ENCODE measurements at regions not wholly inside any gene's neighbourhood (a gene's known extent, or its start where the extent isn't known, plus 50 kb on each side); places are given as distances from the start of the nearest gene placed in this dataset.

DNA sequence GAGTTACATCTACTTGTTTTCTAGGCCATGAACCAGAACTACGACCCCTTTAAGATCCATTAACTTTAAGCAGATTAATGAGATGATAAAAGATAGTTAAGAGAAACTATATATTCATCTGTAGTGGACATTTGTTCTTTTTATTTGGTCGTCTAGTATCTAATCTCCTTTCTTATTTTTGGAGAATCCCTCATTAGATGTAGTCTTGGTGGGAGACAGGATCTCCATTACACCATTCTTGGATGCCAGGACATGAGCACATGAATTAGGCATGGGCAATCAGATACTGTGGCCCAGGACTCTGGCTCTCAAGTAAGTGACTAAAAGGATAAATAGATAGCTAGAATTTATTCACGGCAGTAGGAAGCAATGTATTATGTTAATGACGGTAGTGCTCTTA is 245.0 kb downstream of the ATP23 start:
- Histone ChIP-seq H3K4me1 (peaks cover 0 to 5% (median 0%) of the 10 kb centered on the region in 10 experiments; a peak in 1 of 20 replicates), H3K9me3 (replicated peaks in 1 of 11) (peaks cover 31 to 73% (median 36%) of the 10 kb centered on the region in 11 experiments), H3K4me3 (peak overlapping the region in 1 of 10 experiments; percentile 16; a peak in 1 of 20 replicates), H3K36me3 (peaks cover 0 to 4% (median 0%) of the 10 kb centered on the region in 11 experiments; a peak in 1 of 22 replicates), H4K20me1 (no peaks in the 10 kb centered on the region), H3K4me2 (no peak overlapping the region), H3K27me3 (no peaks in the 10 kb centered on the region), H3K27ac (peak overlapping the region in 1 of 11 experiments; percentile 22; a peak in 1 of 22 replicates), H3K9ac (no peak overlapping the region)
- TF ChIP-seq Cebpa-rat (IDR thresholded peaks at IDR 0.05): no peak

DNA sequence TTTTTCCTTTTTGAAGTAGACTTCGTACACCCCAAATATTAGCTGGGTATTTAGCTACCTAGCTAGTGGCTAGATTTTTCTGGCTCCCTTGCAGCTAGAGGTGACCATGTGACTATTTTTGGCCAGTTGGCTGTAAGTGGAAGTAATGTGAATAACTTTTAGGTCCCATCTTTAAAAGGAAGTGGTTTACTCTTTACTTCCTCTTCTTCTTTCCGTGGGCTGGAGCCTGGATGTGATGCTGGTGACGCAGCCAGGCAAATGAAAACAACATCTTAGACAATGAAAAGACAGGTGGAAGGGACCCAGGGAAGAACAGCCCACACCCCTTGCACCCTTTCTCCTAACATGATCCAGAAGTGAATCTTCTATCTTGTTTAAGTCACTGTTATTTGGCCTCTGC is 245.5 kb downstream of the ATP23 start:
- Histone ChIP-seq H3K4me1 (peaks cover 0 to 5% (median 0%) of the 10 kb centered on the region in 10 experiments; a peak in 1 of 20 replicates), H3K36me3 (peaks cover 0 to 4% (median 0%) of the 10 kb centered on the region in 11 experiments; a peak in 1 of 22 replicates), H3K9me3 (replicated peaks in 1 of 11) (peaks cover 31 to 78% (median 36%) of the 10 kb centered on the region in 11 experiments), H3K9ac (no peak overlapping the region), H3K27ac (peak overlapping the region in 1 of 11 experiments; percentile 22; a peak in 1 of 22 replicates), H3K4me2 (no peak overlapping the region), H3K4me3 (peak overlapping the region in 1 of 10 experiments; percentile 16; a peak in 2 of 20 replicates), H3K27me3 (no peaks in the 10 kb centered on the region), H4K20me1 (no peaks in the 10 kb centered on the region)
- TF ChIP-seq Cebpa-rat (IDR thresholded peaks at IDR 0.05): no peak

DNA sequence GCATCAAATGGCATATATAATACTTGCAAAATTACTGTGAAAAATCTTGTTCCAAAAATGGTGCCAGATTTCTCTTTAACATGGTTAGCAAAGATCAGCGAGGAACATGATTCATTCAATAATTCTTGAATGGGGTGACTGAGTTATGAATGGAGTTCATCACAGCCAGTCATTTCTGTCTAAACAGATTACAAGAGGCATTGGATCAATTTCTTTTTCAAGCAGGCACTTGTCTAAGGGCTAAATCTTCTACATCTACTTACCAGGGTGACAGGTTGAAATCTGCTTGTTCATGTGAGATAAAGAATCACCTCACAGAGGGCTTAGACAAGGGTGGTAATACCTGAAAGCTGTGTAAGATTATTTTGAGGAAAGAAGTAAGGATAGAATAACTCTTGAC is 247.7 kb downstream of the ATP23 start:
- no peak overlapping the region for H3K4me3 ChIP-seq
- no peak overlapping the region for H3K27ac ChIP-seq
- H3K4me1 ChIP-seq: peaks cover 0 to 5% (median 0%) of the 10 kb centered on the region in 10 experiments; a peak in 1 of 20 replicates

DNA sequence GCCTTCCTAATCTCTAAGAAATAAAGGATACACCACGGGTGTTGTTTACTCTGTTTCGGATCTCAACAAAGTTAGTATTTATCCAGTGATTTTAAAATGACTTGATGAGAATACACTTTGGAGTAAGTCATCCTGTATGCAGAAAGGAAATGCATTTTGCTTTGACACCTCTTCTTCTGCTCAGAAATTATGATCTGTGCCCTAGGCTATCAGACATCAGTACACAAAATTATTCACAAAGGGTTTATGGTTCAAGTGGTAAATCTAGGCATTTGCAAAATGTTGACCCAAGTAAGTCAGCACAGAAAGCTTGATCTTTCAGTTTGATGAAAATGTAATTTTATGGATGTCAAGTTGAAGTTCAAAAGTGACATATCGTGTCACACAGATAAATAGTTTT is 248.5 kb downstream of the ATP23 start:
- H3K27me3 ChIP-seq: no peaks in the 10 kb centered on the region
- no peak overlapping the region for H3K9ac ChIP-seq
- H3K4me1 ChIP-seq: peaks cover 0 to 5% (median 0%) of the 10 kb centered on the region in 10 experiments; a peak in 1 of 20 replicates
- no peak for TF ChIP-seq Cebpa-rat (IDR thresholded peaks at IDR 0.05)
- H3K36me3 ChIP-seq: peaks cover 0 to 4% (median 0%) of the 10 kb centered on the region in 11 experiments; a peak in 1 of 22 replicates
- no peaks in the 10 kb centered on the region for H4K20me1 ChIP-seq
- H3K4me3 ChIP-seq: no peak overlapping the region
- peaks cover 28 to 68% (median 39%) of the 10 kb centered on the region in 11 experiments for H3K9me3 ChIP-seq (replicated peaks in 1 of 11)
- H3K27ac ChIP-seq: no peak overlapping the region
- H3K4me2 ChIP-seq: no peak overlapping the region

More for the DNA sequence above, 247.7 kb downstream of the ATP23 start:
- no peak for TF ChIP-seq Cebpa-rat (IDR thresholded peaks at IDR 0.05)
- Histone ChIP-seq H3K9ac (no peak overlapping the region), H3K36me3 (peaks cover 0 to 4% (median 0%) of the 10 kb centered on the region in 11 experiments; a peak in 1 of 22 replicates), H3K4me2 (no peak overlapping the region), H3K9me3 (replicated peaks in 1 of 11) (peaks cover 32 to 69% (median 38%) of the 10 kb centered on the region in 11 experiments), H3K27me3 (no peaks in the 10 kb centered on the region), H4K20me1 (no peaks in the 10 kb centered on the region)

DNA sequence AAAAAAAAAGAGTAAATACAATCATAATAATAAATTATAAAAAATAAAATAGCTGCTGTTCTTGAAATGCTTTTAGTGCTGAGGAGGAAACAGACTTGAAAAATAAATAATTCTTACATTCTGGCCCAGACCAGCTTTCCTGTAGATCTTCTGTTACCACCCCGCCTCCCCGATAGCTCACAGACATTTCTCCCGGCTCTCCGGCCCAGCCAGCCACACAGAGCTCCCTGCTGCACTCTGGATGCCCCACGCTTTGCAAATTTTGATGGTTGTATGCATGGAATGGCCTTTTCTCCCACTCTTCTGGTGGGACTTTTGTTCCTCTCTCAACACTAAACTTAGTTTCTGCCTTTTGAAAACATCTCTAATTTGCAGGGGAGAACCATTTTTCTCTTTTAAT is 249.3 kb downstream of the ATP23 start:
- H3K36me3 ChIP-seq: peaks cover 0 to 4% (median 0%) of the 10 kb centered on the region in 11 experiments; a peak in 1 of 22 replicates
- H3K27me3 ChIP-seq: no peaks in the 10 kb centered on the region
- no peak overlapping the region for H3K4me2 ChIP-seq
- H3K27ac ChIP-seq: no peak overlapping the region
- H4K20me1 ChIP-seq: no peaks in the 10 kb centered on the region
- H3K4me1 ChIP-seq: peaks cover 0 to 5% (median 0%) of the 10 kb centered on the region in 10 experiments; a peak in 1 of 20 replicates
- no peak for TF ChIP-seq Cebpa-rat (IDR thresholded peaks at IDR 0.05)
- peaks cover 20 to 68% (median 39%) of the 10 kb centered on the region in 11 experiments for H3K9me3 ChIP-seq (replicated peaks in 1 of 11)
- no peak overlapping the region for H3K9ac ChIP-seq
- H3K4me3 ChIP-seq: no peak overlapping the region

DNA sequence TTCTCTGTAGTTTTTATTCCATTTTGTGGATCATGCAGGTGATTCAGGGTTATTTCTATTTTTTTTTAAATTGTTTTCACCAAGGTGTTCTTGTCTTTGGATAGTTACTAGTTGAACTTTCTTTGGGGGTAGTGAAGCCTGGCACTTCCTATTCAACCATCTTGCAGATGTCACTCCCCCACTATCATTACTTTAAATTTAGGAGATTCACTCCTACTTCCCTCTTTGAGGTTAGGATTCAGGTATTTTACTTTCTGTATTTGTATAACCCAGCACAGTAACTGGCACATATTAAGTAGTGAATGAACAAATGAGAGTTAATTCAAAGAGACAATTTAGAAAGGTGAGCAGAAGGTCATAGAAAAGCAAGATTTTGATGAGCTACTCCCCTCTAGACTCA is 255.6 kb downstream of the ATP23 start:
- no peak overlapping the region for H3K4me2 ChIP-seq
- TF ChIP-seq Cebpa-rat (IDR thresholded peaks at IDR 0.05): no peak
- no peak overlapping the region for H3K9ac ChIP-seq
- peaks cover 0 to 2% (median under 1%) of the 10 kb centered on the region in 10 experiments; a peak in 8 of 20 replicates for H3K4me1 ChIP-seq
- no peak overlapping the region for H3K27ac ChIP-seq
- no peaks in the 10 kb centered on the region for H3K27me3 ChIP-seq
- peaks cover 16 to 45% (median 25%) of the 10 kb centered on the region in 11 experiments; a peak in 18 of 22 replicates for H3K9me3 ChIP-seq (replicated peaks in 1 of 11)
- no peak overlapping the region for H3K4me3 ChIP-seq
- no peaks in the 10 kb centered on the region for H4K20me1 ChIP-seq
- no peaks in the 10 kb centered on the region for H3K36me3 ChIP-seq

DNA sequence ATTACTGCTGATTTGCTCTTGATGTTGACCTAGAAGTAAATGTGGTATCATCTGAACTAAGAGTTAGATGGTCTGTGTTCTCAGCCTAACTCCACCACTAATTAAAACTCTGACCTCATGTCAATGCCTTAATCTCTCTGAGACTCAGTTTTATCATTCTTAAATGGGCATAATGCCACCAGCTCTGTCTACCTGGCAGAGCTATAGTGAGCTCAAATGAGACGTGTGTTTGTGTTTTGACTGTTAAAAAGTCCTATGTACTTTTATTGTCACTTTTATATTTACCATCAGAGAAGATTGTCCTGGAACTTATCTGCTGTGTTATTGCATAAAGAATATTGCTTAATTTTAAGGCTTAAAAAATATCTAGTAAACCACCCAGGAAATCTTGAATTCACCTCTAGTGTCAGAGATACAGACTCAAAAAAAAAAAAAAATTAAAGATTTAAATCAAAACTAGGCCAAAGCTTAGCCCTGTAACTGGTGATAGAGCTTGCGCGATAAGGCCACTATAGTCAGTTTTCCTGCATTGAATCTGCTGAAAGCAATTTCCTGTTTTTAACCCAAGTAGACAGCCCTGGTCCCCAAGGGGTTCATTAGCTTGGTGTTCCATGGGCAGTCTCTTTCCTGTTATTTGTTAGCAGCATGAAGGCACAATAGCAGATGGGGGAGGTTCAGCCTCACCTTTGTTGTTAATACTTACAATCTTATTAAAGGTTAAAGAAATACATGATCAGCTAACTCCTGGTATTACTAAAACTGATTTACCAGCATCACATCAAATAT is 261.8 kb downstream of the ATP23 start:
- no peaks in the 10 kb centered on the region for H3K27me3 ChIP-seq
- peak overlapping the region in 3 of 10 experiments; percentile 3 to 36 (median 12); a peak in 2 of 20 replicates for H3K4me3 ChIP-seq
- no peaks in the 10 kb centered on the region for H3K36me3 ChIP-seq
- no peaks in the 10 kb centered on the region for H4K20me1 ChIP-seq
- peak overlapping the region in 5 of 11 experiments; percentile 8 to 32 (median 14); a peak in 6 of 22 replicates for H3K9ac ChIP-seq
- H3K4me1 ChIP-seq: peaks cover 18 to 30% (median 27%) of the 10 kb centered on the region in 10 experiments
- no peak for TF ChIP-seq Cebpa-rat (IDR thresholded peaks at IDR 0.05)
- peak overlapping the region in 8 of 11 experiments; percentile 12 to 73 (median 64); a peak in 14 of 22 replicates for H3K27ac ChIP-seq
- peak overlapping the region; percentile 24 to 80 (median 58); a peak in 21 of 22 replicates for H3K4me2 ChIP-seq
- H3K9me3 ChIP-seq (replicated peaks in 1 of 11): peaks cover 0 to 20% (median 8%) of the 10 kb centered on the region in 11 experiments; a peak in 10 of 22 replicates

DNA sequence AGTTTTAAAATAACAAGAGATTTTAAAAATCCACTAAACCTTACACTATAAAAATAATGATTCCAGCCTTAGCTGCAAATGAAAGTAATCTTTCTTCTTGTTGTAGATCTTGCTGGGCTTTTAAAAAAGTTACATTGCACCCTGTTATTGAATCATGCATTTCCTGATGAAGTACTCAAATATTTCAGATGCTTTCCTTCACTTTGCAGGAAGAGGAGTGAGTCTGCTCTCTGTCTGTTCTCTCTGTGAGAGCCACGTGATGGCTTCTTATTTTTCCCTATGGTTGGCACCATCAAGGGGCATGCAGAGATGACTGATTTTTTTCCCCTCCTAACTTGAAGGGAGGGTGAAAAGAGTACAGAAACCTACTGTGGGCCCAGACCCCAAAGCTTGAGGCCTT is 262.7 kb downstream of the ATP23 start:
- Histone ChIP-seq H3K27me3 (no peaks in the 10 kb centered on the region), H4K20me1 (no peaks in the 10 kb centered on the region), H3K36me3 (no peaks in the 10 kb centered on the region), H3K9me3 (replicated peaks in 1 of 11) (peaks cover 0 to 20% (median 8%) of the 10 kb centered on the region in 11 experiments; a peak in 10 of 22 replicates), H3K4me3 (0 out of 20 replicates have a peak overlapping the region, but pooled peaks of 1 of the 10 experiments have one; percentile 3), H3K27ac (peak overlapping the region in 6 of 11 experiments; percentile 13 to 73 (median 66); a peak in 9 of 22 replicates), H3K4me1 (peaks cover 18 to 30% (median 27%) of the 10 kb centered on the region in 10 experiments), H3K9ac (no peak overlapping the region), H3K4me2 (peak overlapping the region in 9 of 11 experiments; percentile 8 to 80 (median 69); a peak in 15 of 22 replicates)
- TF ChIP-seq Cebpa-rat (IDR thresholded peaks at IDR 0.05): no peak

DNA sequence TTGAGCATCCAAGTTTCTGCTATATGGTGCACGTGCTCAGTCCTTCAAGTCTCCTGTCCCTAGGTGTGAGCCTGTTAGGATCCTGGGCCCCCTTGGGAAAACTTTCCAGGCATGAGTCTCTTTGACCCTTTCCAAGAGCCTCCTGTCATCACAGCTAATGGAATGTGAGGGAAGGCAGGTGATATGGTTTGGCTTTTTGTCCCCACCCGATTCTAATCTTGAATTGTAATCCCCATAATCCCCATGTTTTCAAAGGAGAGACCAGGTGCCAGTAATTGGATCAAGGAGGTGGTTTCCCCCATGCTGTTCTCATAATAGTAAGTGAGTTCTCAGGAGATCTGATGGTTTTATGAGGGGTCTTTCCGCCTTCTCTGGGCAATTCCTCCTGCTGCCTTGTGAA is 265.5 kb downstream of the ATP23 start:
- Histone ChIP-seq H3K27ac (no peak overlapping the region), H4K20me1 (no peaks in the 10 kb centered on the region), H3K27me3 (no peaks in the 10 kb centered on the region), H3K36me3 (no peaks in the 10 kb centered on the region), H3K4me2 (no peak overlapping the region), H3K4me3 (no peak overlapping the region), H3K9ac (no peak overlapping the region), H3K9me3 (replicated peaks in 1 of 11) (peaks cover 0 to 14% (median 8%) of the 10 kb centered on the region in 11 experiments; a peak in 12 of 22 replicates), H3K4me1 (peaks cover 18 to 30% (median 26%) of the 10 kb centered on the region in 10 experiments)
- TF ChIP-seq Cebpa-rat (IDR thresholded peaks at IDR 0.05): no peak
